AG10803 (cell line): ENCODE measurements at regions not wholly inside any gene's neighbourhood (a gene's known extent, or its start where the extent isn't known, plus 50 kb on each side); places are given as distances from the start of the nearest gene placed in this dataset.

Experiments
- DNase-seq: peaks from one replicate; pipeline ENCODE4 v3.0.0; 2010; ENCODE audit warnings: low read depth
- H3K4me3 ChIP-seq: 2 replicates; pipeline ENCODE4 v1.5.1; 2011; ENCODE audit warnings: mild to moderate bottlenecking, low read length, control low read depth
- TF ChIP-seq, protein P1 (sequence below): conservative IDR thresholded peaks from 2 replicates; pipeline ENCODE4 v1.5.1; 2011; ENCODE audit warnings: mild to moderate bottlenecking, low read length, control low read depth, inconsistent platforms

DNA sequence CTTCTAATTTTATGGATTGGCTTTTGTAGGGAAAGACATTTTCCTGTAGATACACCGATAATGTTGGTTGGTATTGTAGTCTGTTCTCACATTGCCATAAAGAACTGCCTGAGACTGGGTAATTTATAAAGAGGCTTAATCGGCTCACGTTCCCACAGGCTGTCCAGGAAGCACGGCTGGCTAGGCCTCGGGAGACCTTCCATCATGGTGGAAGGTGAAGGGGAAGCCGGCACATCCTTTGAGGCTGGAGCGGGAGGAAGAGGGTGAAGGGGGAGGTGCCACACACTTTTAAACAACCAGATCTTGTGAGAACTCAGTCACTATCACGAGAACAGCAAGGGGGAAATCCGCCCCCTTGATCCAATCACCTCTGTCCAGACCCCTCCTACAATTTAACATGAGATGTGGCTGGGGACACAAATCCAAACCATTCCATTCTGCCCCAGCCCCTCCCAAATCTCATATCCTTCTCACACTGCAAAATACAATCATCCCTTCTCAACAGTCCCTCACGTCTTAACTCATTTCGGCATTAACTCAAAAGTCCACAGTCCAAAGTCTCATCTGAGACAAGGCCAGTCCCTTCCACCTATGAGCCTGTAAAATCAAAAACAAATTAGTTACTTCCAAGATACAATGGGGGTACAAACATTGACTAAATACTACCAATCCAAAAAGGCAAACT, 66.7 kb upstream of the EIF5 start:
- TF ChIP-seq, protein P1, sequence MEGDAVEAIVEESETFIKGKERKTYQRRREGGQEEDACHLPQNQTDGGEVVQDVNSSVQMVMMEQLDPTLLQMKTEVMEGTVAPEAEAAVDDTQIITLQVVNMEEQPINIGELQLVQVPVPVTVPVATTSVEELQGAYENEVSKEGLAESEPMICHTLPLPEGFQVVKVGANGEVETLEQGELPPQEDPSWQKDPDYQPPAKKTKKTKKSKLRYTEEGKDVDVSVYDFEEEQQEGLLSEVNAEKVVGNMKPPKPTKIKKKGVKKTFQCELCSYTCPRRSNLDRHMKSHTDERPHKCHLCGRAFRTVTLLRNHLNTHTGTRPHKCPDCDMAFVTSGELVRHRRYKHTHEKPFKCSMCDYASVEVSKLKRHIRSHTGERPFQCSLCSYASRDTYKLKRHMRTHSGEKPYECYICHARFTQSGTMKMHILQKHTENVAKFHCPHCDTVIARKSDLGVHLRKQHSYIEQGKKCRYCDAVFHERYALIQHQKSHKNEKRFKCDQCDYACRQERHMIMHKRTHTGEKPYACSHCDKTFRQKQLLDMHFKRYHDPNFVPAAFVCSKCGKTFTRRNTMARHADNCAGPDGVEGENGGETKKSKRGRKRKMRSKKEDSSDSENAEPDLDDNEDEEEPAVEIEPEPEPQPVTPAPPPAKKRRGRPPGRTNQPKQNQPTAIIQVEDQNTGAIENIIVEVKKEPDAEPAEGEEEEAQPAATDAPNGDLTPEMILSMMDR, result no peak
- no peak overlapping the region for H3K4me3 ChIP-seq
- DNase-seq, result no peak

DNA sequence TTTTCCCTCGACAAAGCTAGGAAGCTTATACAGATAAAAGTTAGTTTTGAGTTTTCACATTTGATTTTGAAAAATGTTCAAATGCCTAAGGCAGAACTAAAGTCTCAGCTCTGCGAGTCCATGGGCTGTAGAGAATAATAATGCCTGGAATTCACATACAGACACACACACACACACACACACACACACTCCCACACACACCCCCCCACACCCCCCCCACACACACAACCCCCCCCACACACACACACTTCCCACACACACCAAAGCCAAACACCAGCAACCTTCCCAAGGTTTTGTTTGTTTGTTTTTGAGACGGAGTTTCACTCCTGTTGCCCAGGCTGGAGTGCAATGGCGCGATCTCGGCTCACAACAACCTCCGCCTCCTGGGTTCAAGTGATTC, 62.8 kb upstream of the EIF5 start:
- no peak overlapping the region for H3K4me3 ChIP-seq
- no peak for DNase-seq
- TF ChIP-seq, protein P1, result no peak

DNA sequence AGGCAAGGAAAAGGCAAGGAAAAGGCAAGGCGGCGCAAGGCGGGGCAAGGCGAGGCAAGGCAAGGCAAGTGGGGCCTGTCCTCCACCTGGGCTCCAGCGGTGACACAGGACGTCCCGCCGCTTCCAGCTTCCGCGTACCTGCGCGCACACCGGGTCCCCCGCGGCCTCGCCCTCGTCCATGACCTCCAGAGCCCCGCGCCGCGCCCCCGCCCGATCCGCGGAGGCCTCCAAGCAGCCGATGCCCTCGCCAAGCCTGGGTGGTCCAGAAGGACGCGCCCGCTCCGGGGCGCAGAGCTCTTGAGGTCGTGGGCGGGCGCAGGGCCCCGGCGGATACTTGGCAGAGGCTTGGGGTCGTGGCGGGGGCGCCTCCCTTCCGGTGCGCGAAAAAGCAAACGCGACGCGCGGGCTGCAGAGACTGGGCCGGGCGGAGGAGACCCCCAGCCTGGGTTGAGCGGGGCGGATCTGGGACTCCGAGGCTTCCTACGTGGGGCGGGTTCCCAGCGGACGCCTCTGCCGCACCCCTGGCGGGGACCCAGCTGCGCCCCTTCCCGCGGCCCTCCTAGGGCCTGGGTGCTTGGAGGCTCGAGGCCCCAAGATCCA, 60.8 kb upstream of the EIF5 start:
- no peak for DNase-seq
- no peak overlapping the region for H3K4me3 ChIP-seq
- TF ChIP-seq, protein P1, result no peak

DNA sequence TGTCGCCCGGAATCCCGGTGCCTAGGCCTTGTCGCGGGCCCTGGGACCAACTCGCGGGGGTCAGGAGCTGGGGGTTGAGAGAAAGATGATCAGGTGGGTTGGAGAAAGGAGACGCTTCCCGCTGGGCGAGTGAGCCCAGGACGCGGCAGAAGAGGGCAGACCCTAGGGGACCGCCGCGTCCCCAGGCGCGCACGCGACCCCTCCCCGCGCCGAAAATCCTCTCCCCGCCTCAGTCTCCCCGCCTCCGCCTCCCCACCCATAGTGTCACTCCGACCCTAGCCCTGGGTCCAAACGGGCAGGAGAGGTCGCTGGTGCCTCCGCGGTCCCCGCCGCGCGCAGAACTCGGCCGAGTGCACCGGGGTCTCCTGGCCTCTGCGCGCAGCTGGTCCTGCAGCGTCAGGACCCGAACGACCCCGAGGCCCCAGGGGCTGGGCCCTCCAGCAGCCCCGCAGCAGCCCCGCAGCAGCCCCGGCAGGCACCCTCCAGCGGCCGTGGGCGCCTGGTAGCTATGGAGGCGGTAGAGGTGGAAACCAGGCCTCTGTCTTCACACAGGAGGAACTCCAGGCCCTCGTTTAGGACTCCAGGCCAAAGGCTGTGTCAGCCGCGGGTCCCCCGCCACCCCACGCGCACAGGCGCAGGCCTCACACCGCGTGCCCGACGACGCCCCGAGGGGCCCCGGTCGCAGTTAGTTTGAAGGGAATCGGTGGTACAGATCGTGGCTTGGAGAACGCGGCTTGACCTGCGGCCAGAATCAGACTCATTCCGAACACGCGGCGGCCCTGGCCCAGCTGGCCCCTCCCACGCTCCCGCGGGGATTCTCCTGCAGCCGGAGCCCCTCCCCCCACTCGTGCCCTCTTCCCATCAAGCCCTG, 60.1 kb upstream of the EIF5 start:
- DNase-seq, result no peak
- TF ChIP-seq, protein P1, result no peak
- H3K4me3 ChIP-seq, result no peak overlapping the region

DNA sequence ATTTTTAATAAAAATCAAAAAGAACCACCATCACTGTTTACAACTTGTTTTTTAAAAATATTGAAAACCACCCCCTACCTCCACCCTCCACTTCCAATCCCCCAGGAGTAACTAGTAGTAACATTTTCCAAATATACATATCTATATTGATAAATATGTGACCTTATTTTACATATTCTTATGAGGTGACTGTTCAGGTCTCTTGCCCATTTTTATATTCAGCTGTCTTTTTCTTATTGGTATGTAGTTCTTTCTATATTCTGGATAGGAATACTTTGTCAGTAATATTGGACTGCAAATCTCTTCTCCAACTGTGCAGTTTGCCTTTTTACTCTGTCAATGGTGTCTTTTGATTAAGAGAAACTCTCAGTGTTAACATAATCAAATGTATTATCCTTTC, 59.0 kb upstream of the EIF5 start:
- no peak for DNase-seq
- no peak overlapping the region for H3K4me3 ChIP-seq
- TF ChIP-seq, protein P1, result no peak

DNA sequence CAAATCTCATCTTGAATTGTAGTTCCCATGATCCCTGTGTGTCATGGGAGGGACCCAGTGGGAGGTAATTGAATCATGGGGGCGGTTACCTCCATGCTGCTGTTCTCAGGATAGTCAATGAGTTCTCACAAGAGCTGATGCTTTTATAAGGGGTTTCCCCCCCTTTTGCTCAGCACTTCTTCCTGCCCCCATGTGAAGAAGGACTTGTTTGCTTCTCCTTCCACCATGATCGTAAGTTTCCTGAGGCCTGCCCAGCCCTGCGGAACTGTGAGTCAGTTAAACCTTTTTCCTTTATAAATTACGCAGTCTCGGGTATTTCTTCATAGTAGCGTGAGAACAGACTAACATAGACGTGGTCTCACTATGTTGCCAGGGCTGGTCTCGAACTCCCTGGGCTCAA, 56.1 kb upstream of the EIF5 start:
- TF ChIP-seq, protein P1, result no peak
- H3K4me3 ChIP-seq, result no peak overlapping the region

More for the DNA sequence above, 56.1 kb upstream of the EIF5 start:
- no peak for DNase-seq
